PC-3 (cell line): ENCODE measurements at regions not wholly inside any gene's neighbourhood (a gene's known extent, or its start where the extent isn't known, plus 50 kb on each side); places are given as distances from the start of the nearest gene placed in this dataset.
"Not testable (repeated sequence)": the region's sequence is repeated elsewhere in the genome, so short reads cannot be mapped to it uniquely, and the experiment has no call there.

Experiments used
- CTCF ChIP-seq: fragments of 300-600 bp; sonication (generic); conservative IDR thresholded peaks from 2 replicates; pipeline ENCODE4 v1.5.1; 2017; ENCODE audit warnings: antibody characterized with exemption, low read depth, mild to moderate bottlenecking, low read length
- EZH2phosphoT487 ChIP-seq: fragments of 300-600 bp; sonication (generic); IDR thresholded peaks from 2 replicates; pipeline ENCODE4 v1.6.1; 2018; ENCODE audit warnings: mild to moderate bottlenecking, antibody characterized with exemption, low read length, borderline replicate concordance

DNA sequence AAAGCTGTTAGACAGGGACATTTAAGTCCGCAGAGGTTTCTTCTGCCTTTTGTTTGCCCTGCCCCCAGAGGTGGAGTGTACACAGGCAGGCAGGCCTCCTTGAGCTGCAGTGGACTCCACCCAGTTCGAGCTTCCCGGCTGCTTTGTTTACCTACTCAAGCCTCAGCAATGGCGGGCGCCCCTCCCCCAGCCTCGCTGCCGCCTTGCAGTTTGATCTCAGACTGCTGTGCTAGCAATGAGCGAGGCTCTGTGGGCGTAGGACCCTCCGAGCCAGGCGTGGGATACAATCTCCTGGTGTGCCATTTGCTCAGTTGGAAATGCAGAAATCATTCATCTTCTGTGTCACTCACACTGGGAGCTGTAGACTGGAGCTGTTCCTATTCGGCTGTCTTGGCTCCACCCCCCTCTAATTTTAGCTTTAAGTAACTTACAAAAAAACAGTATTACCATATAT is 171.5 kb downstream of the PLCE1 start:
- TF ChIP-seq EZH2phosphoT487, CTCF: not testable (repeated sequence)
